Neural progenitor cell (in vitro differentiated cells): ENCODE measurements at regions not wholly inside any gene's neighbourhood (a gene's known extent, or its start where the extent isn't known, plus 50 kb on each side); places are given as distances from the start of the nearest gene placed in this dataset.

Experiments
- DNase-seq: peaks from one replicate; pipeline ENCODE4 v3.0.0-alpha.2; 2016; ENCODE audit warnings: low spot score
- H2AFZ ChIP-seq: fragments of 200-600 bp; sonication (generic); replicated peaks from 2 replicates; pipeline ENCODE4 v1.6.1; 2016; ENCODE audit warnings: antibody characterized with exemption
- H3F3A ChIP-seq: fragments of 200-600 bp; sonication (generic); 2 replicates; pipeline ENCODE4 v1.6.1; 2016; ENCODE audit warnings: antibody characterized with exemption, low read depth
- H3K27ac ChIP-seq: fragments of 200-600 bp; sonication (generic); 2 replicates; pipeline ENCODE4 v1.5.1; 2016; ENCODE audit warnings: mild to moderate bottlenecking
- H3K27me3 ChIP-seq: fragments of 200-600 bp; sonication (generic); 2 replicates; pipeline ENCODE4 v1.6.1; 2016; ENCODE audit warnings: mild to moderate bottlenecking, moderate library complexity
- H3K36me3 ChIP-seq: fragments of 200-600 bp; sonication (generic); 2 replicates; pipeline ENCODE4 v1.5.1; 2016
- H3K4me1 ChIP-seq: fragments of 200-600 bp; sonication (generic); 2 replicates; pipeline ENCODE4 v1.6.1; 2016; ENCODE audit warnings: mixed run types
- H3K4me2 ChIP-seq: fragments of 200-600 bp; sonication (generic); 2 replicates; pipeline ENCODE4 v1.6.1; 2016
- H3K4me3 ChIP-seq: fragments of 200-600 bp; sonication (generic); 2 replicates; pipeline ENCODE4 v1.5.1; 2016
- H3K79me2 ChIP-seq: fragments of 200-600 bp; sonication (generic); 2 replicates; pipeline ENCODE4 v1.6.1; 2016; ENCODE audit warnings: low read depth
- H3K9ac ChIP-seq: fragments of 200-600 bp; sonication (generic); 2 replicates; pipeline ENCODE4 v1.6.1; 2016
- H3K9me3 ChIP-seq: fragments of 200-600 bp; sonication (generic); 2 replicates; pipeline ENCODE4 v1.5.1; 2016; ENCODE audit warnings: low read depth
- H4K20me1 ChIP-seq: fragments of 200-600 bp; sonication (generic); 2 replicates; pipeline ENCODE4 v1.6.1; 2016; ENCODE audit warnings: low read depth
- H3K27ac Mint-ChIP-seq: 3 replicates; pipeline ENCODE4 v1.8.0; 2021; ENCODE audit warnings: mixed read lengths
- H3K27me3 Mint-ChIP-seq: 2 replicates; pipeline ENCODE4 v1.8.0; 2022; ENCODE audit warnings: low read depth, mild to moderate bottlenecking, inconsistent platforms, moderate library complexity, mixed read lengths; ENCODE audit not compliant: insufficient read depth
- H3K36me3 Mint-ChIP-seq: 3 replicates; pipeline ENCODE4 v1.8.0; 2021; ENCODE audit warnings: mixed read lengths
- H3K4me1 Mint-ChIP-seq: 3 replicates; pipeline ENCODE4 v1.8.0; 2021; ENCODE audit warnings: mixed read lengths
- H3K4me3 Mint-ChIP-seq: 3 replicates; pipeline ENCODE4 v1.8.0; 2021; ENCODE audit warnings: mild to moderate bottlenecking, moderate library complexity, mixed read lengths
- H3K9me3 Mint-ChIP-seq: 3 replicates; pipeline ENCODE4 v1.8.0; 2020; ENCODE audit warnings: mixed read lengths
- CTCF ChIP-seq: fragments of 200-600 bp; sonication (generic); IDR thresholded peaks from 2 replicates; pipeline ENCODE4 v1.5.1; 2017; ENCODE audit warnings: antibody characterized with exemption, mild to moderate bottlenecking
- EZH2 ChIP-seq: fragments of 200-600 bp; sonication (generic); IDR thresholded peaks from 2 replicates; pipeline ENCODE4 v1.6.1; 2017; ENCODE audit warnings: antibody characterized with exemption, mild to moderate bottlenecking, moderate library complexity
- EZH2phosphoT487 ChIP-seq: fragments of 200-600 bp; sonication (generic); IDR thresholded peaks from 2 replicates; pipeline ENCODE4 v1.6.1; 2017; ENCODE audit warnings: antibody characterized with exemption

- H3K4me1 ChIP-seq: no peaks in the 10 kb centered on the region
- no peak overlapping the region for H3K9ac ChIP-seq
- H4K20me1 ChIP-seq: no peaks in the 10 kb centered on the region
- H2AFZ ChIP-seq: no peak overlapping the region
- no peak overlapping the region for H3K4me3 ChIP-seq
- H3K27ac Mint-ChIP-seq: no peak overlapping the region
- no peaks in the 10 kb centered on the region for H3K79me2 ChIP-seq
- no peak for TF ChIP-seq EZH2phosphoT487
- no peak for TF ChIP-seq EZH2
- no peak for TF ChIP-seq CTCF
- H3K9me3 Mint-ChIP-seq: peaks cover 39% of the 10 kb centered on the region
- no peak overlapping the region for H3K27ac ChIP-seq
- H3K4me2 ChIP-seq: no peak overlapping the region
- H3F3A ChIP-seq: no peaks in the 10 kb centered on the region
- H3K9me3 ChIP-seq: peaks cover 28% of the 10 kb centered on the region
- H3K36me3 Mint-ChIP-seq: no peaks in the 10 kb centered on the region
- DNase-seq: no peak
- no peaks in the 10 kb centered on the region for H3K36me3 ChIP-seq
- peaks cover 2% of the 10 kb centered on the region for H3K27me3 Mint-ChIP-seq
- H3K4me3 Mint-ChIP-seq: no peak overlapping the region
- no peaks in the 10 kb centered on the region for H3K4me1 Mint-ChIP-seq
- no peaks in the 10 kb centered on the region for H3K27me3 ChIP-seq
These were observed 124.2 kb downstream of the RPIA start for GRCh38 chr2:88815697-88816096.

- H3K27ac Mint-ChIP-seq: no peak overlapping the region
- H3K4me3 ChIP-seq: no peak overlapping the region
- peaks cover 30% of the 10 kb centered on the region for H3K9me3 Mint-ChIP-seq
- H3F3A ChIP-seq: no peaks in the 10 kb centered on the region
- no peak overlapping the region for H3K4me3 Mint-ChIP-seq
- TF ChIP-seq EZH2phosphoT487 (no peak), EZH2 (no peak), CTCF (no peak)
- H2AFZ ChIP-seq: no peak overlapping the region
- no peak overlapping the region for H3K4me2 ChIP-seq
- H3K9me3 ChIP-seq: peaks cover 40% of the 10 kb centered on the region
- H3K36me3 Mint-ChIP-seq: no peaks in the 10 kb centered on the region
- peaks cover 4% of the 10 kb centered on the region for H3K27me3 Mint-ChIP-seq
- no peaks in the 10 kb centered on the region for H3K4me1 ChIP-seq
- H3K79me2 ChIP-seq: no peaks in the 10 kb centered on the region
- no peak for DNase-seq
- H4K20me1 ChIP-seq: no peaks in the 10 kb centered on the region
- no peaks in the 10 kb centered on the region for H3K27me3 ChIP-seq
- H3K36me3 ChIP-seq: no peaks in the 10 kb centered on the region
- H3K27ac ChIP-seq: no peak overlapping the region
- H3K9ac ChIP-seq: no peak overlapping the region
- H3K4me1 Mint-ChIP-seq: no peaks in the 10 kb centered on the region
These were observed 126.9 kb downstream of the RPIA start for GRCh38 chr2:88818381-88818780.

GRCh38 chr2:88824951-88825350 lies 133.5 kb downstream of the RPIA start:
- peaks cover 9% of the 10 kb centered on the region for H3K9me3 Mint-ChIP-seq
- no peaks in the 10 kb centered on the region for H3K36me3 Mint-ChIP-seq
- Histone ChIP-seq H3K9ac (no peak overlapping the region), H3K4me3 (no peak overlapping the region), H3K9me3 (peaks cover 21% of the 10 kb centered on the region), H3K79me2 (no peaks in the 10 kb centered on the region), H3K27ac (no peak overlapping the region), H4K20me1 (no peaks in the 10 kb centered on the region), H3K4me2 (no peak overlapping the region), H3K36me3 (no peaks in the 10 kb centered on the region), H3K27me3 (no peaks in the 10 kb centered on the region), H2AFZ (no peak overlapping the region), H3F3A (no peaks in the 10 kb centered on the region), H3K4me1 (no peaks in the 10 kb centered on the region)
- peaks cover 6% of the 10 kb centered on the region for H3K27me3 Mint-ChIP-seq
- no peak for TF ChIP-seq EZH2
- TF ChIP-seq CTCF: no peak
- no peak for TF ChIP-seq EZH2phosphoT487
- H3K27ac Mint-ChIP-seq: no peak overlapping the region
- H3K4me3 Mint-ChIP-seq: no peak overlapping the region
- no peak for DNase-seq
- H3K4me1 Mint-ChIP-seq: peaks cover 2% of the 10 kb centered on the region
